ENCODE measurements at regions not wholly inside any gene's neighbourhood (a gene's known extent, or its start where the extent isn't known, plus 50 kb on each side); places are given as distances from the start of the nearest gene placed in this dataset.
"Not testable (repeated sequence)": the region's sequence is repeated elsewhere in the genome, so short reads cannot be mapped to it uniquely, and the experiment has no call there.

- ChIA-PET CTCF (no interaction called here), POLR2A (no interaction called here)
- H3K4me1 ChIP-seq (ENCODE audit: control insufficient read depth in 1 of 2, extremely low read depth in 1 of 2, insufficient read depth in 2 of 2, low read length in 2 of 2) = no peaks in the 10 kb centered on the region
- ATAC-seq (replicated peaks in 1 of 4) (no peak), DNase-seq (no peak)
- H3K4me3 ChIP-seq (ENCODE audit: control insufficient read depth in 1 of 2, extremely low read depth in 1 of 2, low read length in 1 of 2) = no peak overlapping the region
- no peaks in the 10 kb centered on the region for H3K36me3 Mint-ChIP-seq
- H3K9me3 ChIP-seq = no peaks in the 10 kb centered on the region
- H3K4me1 Mint-ChIP-seq = no peaks in the 10 kb centered on the region
- H3K27me3 Mint-ChIP-seq = peaks cover 4 to 7% of the 10 kb centered on the region in 2 donors
- no peaks in the 10 kb centered on the region for H3K36me3 ChIP-seq (ENCODE audit: control insufficient read depth in 2 of 2, extremely low read depth in 1 of 2, insufficient read depth in 1 of 2, low read length in 1 of 2)
- peaks cover 0 to 10% of the 10 kb centered on the region in 2 experiments for H3K27me3 ChIP-seq (replicated peaks in 1 of 2; ENCODE audit: control insufficient read depth in 2 of 2, extremely low read depth in 1 of 2, insufficient read depth in 2 of 2, low read length in 1 of 2)
- no CpG with 5 or more reads among the region's 3 CpGs for WGBS (ENCODE audit: insufficient coverage)
- no peak overlapping the region for H3K27ac Mint-ChIP-seq
- no peak overlapping the region for H3K27ac ChIP-seq (ENCODE audit: low read length)
- H3K4me3 Mint-ChIP-seq = no peak overlapping the region
- no peaks in the 10 kb centered on the region for H3K9me3 Mint-ChIP-seq
Measured at GRCh38 chr10:8852546-8852945, 798.1 kb downstream of the GATA3 start.

- no peaks in the 10 kb centered on the region for H3K9me3 ChIP-seq
- H3K4me3 ChIP-seq (ENCODE audit: control insufficient read depth in 1 of 2, extremely low read depth in 1 of 2, low read length in 1 of 2) = no peak overlapping the region
- ChIA-PET CTCF (interaction anchor here in 1 of 2 donors (0.6 kb wide), 1 partner anchor 9 kb away, joined by 6 read pairs; no protein-coding TSS in a partner anchor), POLR2A (interaction anchor here in 1 of 2 donors (0.6 kb wide), 1 partner anchor 377 kb away, joined by 5 read pairs; no protein-coding TSS in a partner anchor)
- ATAC-seq (replicated peaks in 1 of 4) (no peak), DNase-seq (no peak)
- no peaks in the 10 kb centered on the region for H3K36me3 ChIP-seq (ENCODE audit: control insufficient read depth in 2 of 2, extremely low read depth in 1 of 2, insufficient read depth in 1 of 2, low read length in 1 of 2)
- no peaks in the 10 kb centered on the region for H3K9me3 Mint-ChIP-seq
- no peak overlapping the region for H3K4me3 Mint-ChIP-seq
- H3K27me3 ChIP-seq (replicated peaks in 1 of 2; ENCODE audit: control insufficient read depth in 2 of 2, extremely low read depth in 1 of 2, insufficient read depth in 2 of 2, low read length in 1 of 2) = peaks cover 0 to 10% of the 10 kb centered on the region in 2 experiments
- no CpG with 5 or more reads among the region's 7 CpGs for WGBS (ENCODE audit: insufficient coverage)
- peaks cover 4 to 5% of the 10 kb centered on the region in 2 donors for H3K27me3 Mint-ChIP-seq
- no peaks in the 10 kb centered on the region for H3K4me1 ChIP-seq (ENCODE audit: control insufficient read depth in 1 of 2, extremely low read depth in 1 of 2, insufficient read depth in 2 of 2, low read length in 2 of 2)
- no peak overlapping the region for H3K27ac Mint-ChIP-seq
- peaks cover 0 to 1% (median 0%) of the 10 kb centered on the region in 3 donors for H3K4me1 Mint-ChIP-seq
- no peak overlapping the region for H3K27ac ChIP-seq (ENCODE audit: low read length)
- H3K36me3 Mint-ChIP-seq = no peaks in the 10 kb centered on the region
Measured at GRCh38 chr10:8853048-8853447, 798.6 kb downstream of the GATA3 start.

GRCh38 chr10:8868924-8869323, 814.4 kb downstream of the GATA3 start:
- CTCF ChIA-PET; H3K27ac Mint-ChIP-seq; H3K36me3 Mint-ChIP-seq; H3K4me3 ChIP-seq (ENCODE audit: control insufficient read depth in 1 of 2, extremely low read depth in 1 of 2, low read length in 1 of 2); H3K27me3 Mint-ChIP-seq; H3K4me3 Mint-ChIP-seq; H3K4me1 Mint-ChIP-seq; H3K4me1 ChIP-seq (ENCODE audit: control insufficient read depth in 1 of 2, extremely low read depth in 1 of 2, insufficient read depth in 2 of 2, low read length in 2 of 2); H3K36me3 ChIP-seq (ENCODE audit: control insufficient read depth in 2 of 2, extremely low read depth in 1 of 2, insufficient read depth in 1 of 2, low read length in 1 of 2); POLR2A ChIA-PET; H3K9me3 ChIP-seq; H3K27ac ChIP-seq (ENCODE audit: low read length); DNase-seq; H3K27me3 ChIP-seq (replicated peaks in 1 of 2; ENCODE audit: control insufficient read depth in 2 of 2, extremely low read depth in 1 of 2, insufficient read depth in 2 of 2, low read length in 1 of 2); H3K9me3 Mint-ChIP-seq; ATAC-seq (replicated peaks in 1 of 4): not testable (repeated sequence)
- no CpG with 5 or more reads among the region's 29 CpGs for WGBS (ENCODE audit: insufficient coverage)

- no peaks in the 10 kb centered on the region for H3K27me3 ChIP-seq (replicated peaks in 1 of 2; ENCODE audit: control insufficient read depth in 2 of 2, extremely low read depth in 1 of 2, insufficient read depth in 2 of 2, low read length in 1 of 2)
- DNase-seq = no peak
- no CpG with 5 or more reads among the region's 3 CpGs for whole genome bisulfite sequencing (ENCODE audit: insufficient coverage)
- H3K4me3 Mint-ChIP-seq = no peak overlapping the region
- H3K27ac ChIP-seq (ENCODE audit: low read length) = no peak overlapping the region
- H3K36me3 ChIP-seq (ENCODE audit: control insufficient read depth in 2 of 2, extremely low read depth in 1 of 2, insufficient read depth in 1 of 2, low read length in 1 of 2) = no peaks in the 10 kb centered on the region
- ChIA-PET POLR2A (no interaction called here), CTCF (no interaction called here)
- no peak for ATAC-seq (replicated peaks in 1 of 4)
- H3K4me3 ChIP-seq (ENCODE audit: control insufficient read depth in 1 of 2, extremely low read depth in 1 of 2, low read length in 1 of 2) = no peak overlapping the region
- no peaks in the 10 kb centered on the region for H3K9me3 Mint-ChIP-seq
- no peak overlapping the region for H3K27ac Mint-ChIP-seq
- peaks cover 0 to 10% of the 10 kb centered on the region in 2 donors for H3K27me3 Mint-ChIP-seq
- H3K4me1 ChIP-seq (ENCODE audit: control insufficient read depth in 1 of 2, extremely low read depth in 1 of 2, insufficient read depth in 2 of 2, low read length in 2 of 2) = no peaks in the 10 kb centered on the region
- H3K36me3 Mint-ChIP-seq = no peaks in the 10 kb centered on the region
- H3K4me1 Mint-ChIP-seq = no peaks in the 10 kb centered on the region
- no peaks in the 10 kb centered on the region for H3K9me3 ChIP-seq
Measured at GRCh38 chr10:8873310-8873709, 818.8 kb downstream of the GATA3 start.

GRCh38 chr10:8874268-8874667, 819.8 kb downstream of the GATA3 start:
- Histone ChIP-seq H3K4me1 (ENCODE audit: control insufficient read depth in 1 of 2, extremely low read depth in 1 of 2, insufficient read depth in 2 of 2, low read length in 2 of 2) (no peaks in the 10 kb centered on the region), H3K9me3 (no peaks in the 10 kb centered on the region), H3K27ac (ENCODE audit: low read length) (no peak overlapping the region), H3K4me3 (ENCODE audit: control insufficient read depth in 1 of 2, extremely low read depth in 1 of 2, low read length in 1 of 2) (no peak overlapping the region), H3K27me3 (replicated peaks in 1 of 2; ENCODE audit: control insufficient read depth in 2 of 2, extremely low read depth in 1 of 2, insufficient read depth in 2 of 2, low read length in 1 of 2) (no peaks in the 10 kb centered on the region), H3K36me3 (ENCODE audit: control insufficient read depth in 2 of 2, extremely low read depth in 1 of 2, insufficient read depth in 1 of 2, low read length in 1 of 2) (no peaks in the 10 kb centered on the region)
- ChIA-PET CTCF (no interaction called here), POLR2A (no interaction called here)
- H3K4me1 Mint-ChIP-seq = no peaks in the 10 kb centered on the region
- WGBS (ENCODE audit: insufficient coverage) = no CpG with 5 or more reads among the region's 2 CpGs
- no peaks in the 10 kb centered on the region for H3K9me3 Mint-ChIP-seq
- H3K27ac Mint-ChIP-seq = no peak overlapping the region
- DNase-seq (no peak), ATAC-seq (replicated peaks in 1 of 4) (no peak)
- no peaks in the 10 kb centered on the region for H3K36me3 Mint-ChIP-seq
- peaks cover 1 to 10% of the 10 kb centered on the region in 2 donors for H3K27me3 Mint-ChIP-seq
- no peak overlapping the region for H3K4me3 Mint-ChIP-seq

- POLR2A ChIA-PET = no interaction called here
- Histone ChIP-seq H3K9me3 (no peaks in the 10 kb centered on the region), H3K36me3 (ENCODE audit: control insufficient read depth in 2 of 2, extremely low read depth in 1 of 2, insufficient read depth in 1 of 2, low read length in 1 of 2) (no peaks in the 10 kb centered on the region), H3K27ac (ENCODE audit: low read length) (no peak overlapping the region), H3K4me1 (ENCODE audit: control insufficient read depth in 1 of 2, extremely low read depth in 1 of 2, insufficient read depth in 2 of 2, low read length in 2 of 2) (no peaks in the 10 kb centered on the region), H3K4me3 (ENCODE audit: control insufficient read depth in 1 of 2, extremely low read depth in 1 of 2, low read length in 1 of 2) (no peak overlapping the region), H3K27me3 (replicated peaks in 1 of 2; ENCODE audit: control insufficient read depth in 2 of 2, extremely low read depth in 1 of 2, insufficient read depth in 2 of 2, low read length in 1 of 2) (no peaks in the 10 kb centered on the region)
- Mint-ChIP-seq H3K27me3 (peaks cover 5 to 10% of the 10 kb centered on the region in 2 donors), H3K27ac (no peak overlapping the region), H3K36me3 (no peaks in the 10 kb centered on the region), H3K4me1 (no peaks in the 10 kb centered on the region), H3K4me3 (no peak overlapping the region), H3K9me3 (no peaks in the 10 kb centered on the region)
- DNase-seq (no peak), ATAC-seq (replicated peaks in 1 of 4) (no peak)
- CTCF ChIA-PET = no interaction called here
- no CpG with 5 or more reads among the region's 3 CpGs for WGBS (ENCODE audit: insufficient coverage)
Measured at GRCh38 chr10:8874972-8875371, 820.5 kb downstream of the GATA3 start.

- DNase-seq (no peak), ATAC-seq (replicated peaks in 1 of 4) (no peak)
- Histone ChIP-seq H3K27ac (ENCODE audit: low read length) (no peak overlapping the region), H3K36me3 (ENCODE audit: control insufficient read depth in 2 of 2, extremely low read depth in 1 of 2, insufficient read depth in 1 of 2, low read length in 1 of 2) (no peaks in the 10 kb centered on the region), H3K9me3 (no peaks in the 10 kb centered on the region), H3K27me3 (replicated peaks in 1 of 2; ENCODE audit: control insufficient read depth in 2 of 2, extremely low read depth in 1 of 2, insufficient read depth in 2 of 2, low read length in 1 of 2) (no peaks in the 10 kb centered on the region), H3K4me1 (ENCODE audit: control insufficient read depth in 1 of 2, extremely low read depth in 1 of 2, insufficient read depth in 2 of 2, low read length in 2 of 2) (no peaks in the 10 kb centered on the region), H3K4me3 (ENCODE audit: control insufficient read depth in 1 of 2, extremely low read depth in 1 of 2, low read length in 1 of 2) (no peak overlapping the region)
- ChIA-PET POLR2A (interaction anchor here in 1 of 2 donors (0.7 kb wide), 1 partner anchor 16 kb away, joined by 4 read pairs; no protein-coding TSS in a partner anchor), CTCF (no interaction called here)
- Mint-ChIP-seq H3K9me3 (no peaks in the 10 kb centered on the region), H3K27me3 (peaks cover 5 to 10% of the 10 kb centered on the region in 2 donors), H3K4me3 (no peak overlapping the region), H3K27ac (no peak overlapping the region), H3K4me1 (no peaks in the 10 kb centered on the region), H3K36me3 (no peaks in the 10 kb centered on the region)
- WGBS (ENCODE audit: insufficient coverage) = no CpG with 5 or more reads among the region's 1 CpG
Measured at GRCh38 chr10:8876171-8876570, 821.7 kb downstream of the GATA3 start.
